Caki2 (cell line): ENCODE measurements at regions not wholly inside any gene's neighbourhood (a gene's known extent, or its start where the extent isn't known, plus 50 kb on each side); places are given as distances from the start of the nearest gene placed in this dataset.
"Not testable (repeated sequence)": the region's sequence is repeated elsewhere in the genome, so short reads cannot be mapped to it uniquely, and the experiment has no call there.

Experiments
- DNase-seq: peaks from one replicate; pipeline ENCODE4 v3.0.0-alpha.2; 2015; ENCODE audit warnings: low read depth
- in situ Hi-C: cut with HindIII; loops from 2 replicates; pipeline ENCODE4 v1.10.0; 2016; ENCODE audit warnings: low sequenced_read_pairs, low pct_unique_long_range_greater_than_20kb, mixed read lengths

GRCh38 chr7:131035088-131035770, 292.4 kb upstream of the MKLN1 start:
- DNase-seq, result no peak
- in situ Hi-C loops, result no loop called here

- in situ Hi-C loops, result no loop called here
- no peak for DNase-seq
These were observed 289.5 kb upstream of the MKLN1 start for GRCh38 chr7:131038153-131038552.

DNA sequence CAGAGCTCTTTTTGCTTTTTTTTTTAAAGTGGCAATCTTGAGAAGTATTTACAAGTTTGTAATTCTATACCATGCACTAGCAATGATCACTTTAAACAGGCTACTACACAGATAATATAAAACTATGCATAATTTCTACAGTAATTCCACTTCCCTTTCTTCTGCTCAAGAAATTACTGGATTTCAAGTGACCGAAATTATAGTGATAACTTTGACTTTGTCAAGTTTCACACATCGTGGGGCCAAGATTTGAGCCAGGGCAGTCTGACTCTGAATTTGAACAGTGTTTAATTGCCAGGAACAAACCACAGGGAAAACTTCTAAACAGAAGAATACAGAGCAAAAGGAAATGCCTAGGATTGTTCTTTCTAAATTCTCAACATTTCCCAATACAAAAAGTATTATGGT, 288.3 kb upstream of the MKLN1 start:
- no peak for DNase-seq
- in situ Hi-C loops, result no loop called here

- in situ Hi-C loops, result no loop called here
- no peak for DNase-seq
These were observed 287.8 kb upstream of the MKLN1 start for GRCh38 chr7:131039836-131040235.

DNA sequence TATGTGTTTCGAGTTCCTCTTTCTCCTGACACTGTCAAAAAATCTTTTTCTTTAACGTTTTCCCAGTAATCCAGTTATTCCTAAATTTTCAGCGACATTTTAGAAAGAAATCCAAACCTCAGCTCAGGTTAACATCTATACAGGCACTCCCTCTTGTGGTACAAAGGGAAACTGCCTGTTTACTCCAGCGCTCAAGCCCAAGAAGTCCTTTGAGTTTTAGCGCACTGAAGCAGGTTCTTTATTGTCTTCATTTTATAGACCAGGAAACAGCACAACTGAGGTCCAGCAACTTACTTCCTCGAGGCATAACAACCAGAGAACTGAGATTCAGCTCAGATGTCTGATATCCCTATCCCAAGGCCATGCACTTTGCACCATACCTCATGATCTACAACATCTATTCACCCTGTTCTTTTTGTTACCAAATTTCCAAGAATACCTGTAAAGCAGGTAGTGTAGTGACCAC, 287.2 kb upstream of the MKLN1 start:
- in situ Hi-C loops, result no loop called here
- DNase-seq, result peak; percentile 40

- in situ Hi-C loops, DNase-seq: not testable (repeated sequence)
These were observed 286.5 kb upstream of the MKLN1 start for GRCh38 chr7:131041012-131041695.

GRCh38 chr7:131042269-131043160, 285.2 kb upstream of the MKLN1 start:
- in situ Hi-C loops, result no loop called here
- DNase-seq, result no peak

DNA sequence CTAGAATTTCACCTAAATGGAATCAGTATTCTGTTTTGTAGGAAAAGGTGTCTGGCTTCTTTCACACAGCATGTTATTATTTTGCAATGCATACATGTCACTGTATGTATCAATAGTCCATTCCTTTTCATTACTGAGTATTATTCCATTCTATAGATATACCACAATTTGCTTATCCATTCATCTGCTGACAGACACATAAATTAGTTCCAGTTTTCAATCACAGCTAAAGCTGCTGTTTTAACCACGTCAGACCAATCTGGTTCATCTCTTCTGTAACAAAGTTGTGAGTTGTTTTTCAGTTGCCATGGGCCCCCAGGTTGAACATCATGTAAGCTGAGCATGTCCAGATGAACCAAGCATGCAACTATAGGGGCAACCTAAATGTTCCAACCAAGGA, 282.1 kb upstream of the MKLN1 start:
- DNase-seq, result no peak
- in situ Hi-C loops, result no loop called here

DNA sequence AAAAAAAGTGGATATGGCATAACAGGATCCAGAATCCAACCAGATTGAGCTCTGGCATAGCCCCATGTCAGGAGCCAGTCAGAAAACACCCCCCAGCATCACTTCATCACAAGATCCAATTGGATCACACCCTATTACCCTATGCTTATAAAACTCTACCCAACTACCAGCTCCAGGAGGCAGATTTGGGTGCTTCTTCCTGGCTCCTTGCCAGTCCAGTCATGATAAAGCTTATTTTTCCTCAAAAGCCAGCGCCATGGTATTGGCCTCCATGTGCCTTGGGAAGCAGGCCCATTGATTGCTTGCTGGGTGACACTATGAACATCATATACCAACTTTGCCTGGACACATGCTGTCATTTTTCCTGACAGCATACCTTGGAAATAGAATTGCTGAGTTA, 281.4 kb upstream of the MKLN1 start:
- in situ Hi-C loops, result no loop called here
- no peak for DNase-seq

DNA sequence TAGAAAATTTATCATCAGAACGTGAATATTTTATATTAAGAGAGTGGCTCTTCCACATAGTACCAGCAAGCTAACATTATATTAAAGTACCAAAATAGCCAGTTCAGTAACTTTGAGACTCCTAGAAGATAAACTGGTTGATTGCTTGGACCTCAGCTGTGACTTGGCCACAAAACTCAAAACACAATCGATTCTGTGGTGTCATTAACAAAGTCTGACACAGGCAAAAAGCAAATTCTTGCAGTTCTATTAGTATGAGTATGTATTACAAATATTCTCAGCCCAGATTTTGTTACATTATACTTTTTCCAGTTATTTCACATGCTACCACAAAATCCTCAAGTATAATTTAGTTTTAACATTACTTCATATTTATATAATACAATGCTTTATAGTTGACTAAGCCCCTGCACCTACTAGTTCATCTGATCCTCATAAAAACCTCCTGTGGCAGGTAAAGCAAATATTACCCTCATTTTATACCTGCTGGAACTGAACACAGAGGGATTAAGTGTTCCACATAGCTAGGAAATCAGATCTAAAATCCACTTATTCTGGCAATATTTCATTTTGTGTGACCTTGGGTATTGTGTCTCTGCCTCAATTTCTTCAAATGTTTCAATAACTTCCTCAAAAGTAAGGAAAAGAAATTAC, 279.9 kb upstream of the MKLN1 start:
- DNase-seq, result no peak
- in situ Hi-C loops, result no loop called here

- DNase-seq, result no peak
- in situ Hi-C loops, result no loop called here
These were observed 276.4 kb upstream of the MKLN1 start for GRCh38 chr7:131051304-131051703.

DNA sequence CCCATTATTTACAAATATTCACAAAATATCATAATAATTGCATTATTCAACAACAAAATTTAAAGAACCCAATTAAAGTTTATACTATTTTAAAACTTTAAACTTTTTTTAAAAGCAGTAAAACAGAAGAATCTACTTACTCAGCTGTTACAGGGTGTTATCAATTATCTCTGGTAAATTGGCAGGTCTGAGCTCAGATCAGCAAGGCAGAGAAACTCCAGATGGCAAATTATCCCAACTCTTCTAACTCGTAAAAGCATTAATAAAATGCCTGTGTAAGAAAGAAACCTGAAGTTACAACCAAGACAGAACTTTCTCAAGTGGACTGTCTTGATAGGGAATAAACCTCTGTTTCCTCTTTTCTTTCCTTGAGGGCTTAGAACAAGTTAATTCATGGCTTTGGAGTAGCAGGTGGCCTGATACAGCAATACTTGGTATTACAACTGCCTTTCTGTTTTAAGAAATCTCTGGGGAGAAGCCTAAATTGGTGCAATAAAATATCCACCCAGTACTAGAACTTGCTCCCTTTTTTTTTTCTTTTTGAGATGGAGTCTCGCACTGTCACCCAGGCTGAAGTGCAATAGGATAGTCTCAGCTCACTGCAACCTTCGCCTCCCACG, 275.3 kb upstream of the MKLN1 start:
- in situ Hi-C loops, result no loop called here

DNA sequence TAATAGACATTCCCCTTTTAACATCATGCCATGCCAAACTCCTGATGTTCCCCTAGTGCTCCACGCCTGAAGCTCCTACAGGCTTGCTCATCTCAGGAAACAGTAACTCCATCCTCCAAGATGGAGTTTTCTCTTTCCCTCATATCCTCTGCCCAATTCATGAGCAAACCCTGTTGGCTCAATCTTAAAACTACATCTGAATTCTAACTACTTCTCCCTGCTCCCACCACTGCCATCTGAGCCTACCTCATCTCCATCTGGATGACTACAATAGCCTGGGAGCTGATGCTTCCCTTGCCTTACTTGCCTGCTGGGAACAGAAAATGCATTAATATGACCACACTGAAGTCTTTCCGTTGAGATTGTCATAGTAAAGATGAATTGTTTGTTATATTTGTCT, 271.7 kb upstream of the MKLN1 start:
- in situ Hi-C loops, result no loop called here
- no peak for DNase-seq

More for the DNA sequence above, 275.3 kb upstream of the MKLN1 start:
- no peak for DNase-seq

DNA sequence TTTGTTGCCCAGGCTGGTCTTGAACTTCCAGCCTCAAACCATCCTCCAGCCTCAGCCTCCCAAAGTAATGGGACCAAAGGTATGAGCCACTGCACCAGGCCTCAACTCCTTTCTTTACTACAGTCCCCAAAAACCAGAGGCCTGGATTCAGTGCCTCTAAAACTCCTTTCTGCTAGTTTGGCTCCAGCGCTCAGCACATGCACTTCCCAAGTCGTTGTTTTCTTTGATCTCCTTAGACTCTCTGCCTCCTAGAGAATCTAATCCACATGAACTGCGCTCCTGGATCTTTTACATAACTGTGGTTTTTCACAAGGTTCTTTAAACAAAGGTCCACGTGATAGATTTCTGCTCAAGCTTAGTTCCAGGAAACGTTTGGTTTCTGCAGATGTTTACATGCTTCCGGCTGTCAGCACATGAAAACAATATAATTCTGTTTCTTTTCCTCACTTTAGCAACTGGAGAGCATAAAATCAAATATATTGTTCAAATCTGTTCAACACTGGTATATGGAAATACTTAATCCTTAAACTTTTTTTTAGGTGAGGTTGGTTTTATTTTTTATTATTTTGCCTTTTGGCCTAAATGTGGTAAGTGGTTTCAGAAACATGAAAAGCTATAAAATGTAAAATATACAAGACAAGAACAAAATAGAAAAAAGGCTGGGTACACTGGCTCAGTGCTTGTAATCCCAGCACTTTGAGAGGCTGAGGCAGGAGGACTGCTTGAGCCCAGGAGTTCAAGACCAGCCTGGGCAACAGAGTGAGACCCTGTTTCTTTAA, 270.5 kb upstream of the MKLN1 start:
- in situ Hi-C loops, result no loop called here
- DNase-seq, result no peak

- DNase-seq, result no peak
- in situ Hi-C loops, result no loop called here
These were observed 269.9 kb upstream of the MKLN1 start for GRCh38 chr7:131057794-131058070.

GRCh38 chr7:131058561-131059288, 269.0 kb upstream of the MKLN1 start:
- in situ Hi-C loops, DNase-seq: not testable (repeated sequence)

- in situ Hi-C loops, result not testable (repeated sequence)
These were observed 268.3 kb upstream of the MKLN1 start for GRCh38 chr7:131059401-131059800.

More at GRCh38 chr7:131059401-131059800, 268.3 kb upstream of the MKLN1 start:
- not testable (repeated sequence) for DNase-seq
